HCT116 (cell line): ENCODE measurements at regions not wholly inside any gene's neighbourhood (a gene's known extent, or its start where the extent isn't known, plus 50 kb on each side); places are given as distances from the start of the nearest gene placed in this dataset.

Source experiments
- ATAC-seq: fragments of 200-7000 bp; cut with Tn5 transposase; 2 replicates; pipeline ENCODE4 v1.9.1; 2020; ENCODE audit warnings: mild to moderate bottlenecking, moderate library complexity
- BruUV-seq: library from RNA; stranded (reverse); fragments of 400-500 nt; replicated peaks from 2 replicates; lab custom pipeline; 2021; lab: Mats Ljungman, UMichigan
- CTCF ChIA-PET: fragments of 300-600 bp; sonication (Branson Sonifier 250); formaldehyde crosslinking; loops from one replicate; lab custom pipeline; 2021; ENCODE audit warnings: antibody characterized with exemption; lab: Charles Lee
- POLR2A ChIA-PET: fragments of 300-600, 350-600 bp; sonication (Branson Sonifier 250); formaldehyde crosslinking; loops from one replicate; lab custom pipeline; 2021; ENCODE audit warnings: antibody characterized with exemption; lab: Charles Lee
- RAD21 ChIA-PET, 2 experiments: fragments of 300-600 bp; sonication (Branson Sonifier 250); formaldehyde crosslinking; loops; one replicate each; lab custom pipeline; 2023; ENCODE audit warnings: low total read pairs in 2 of 2; ENCODE audit not compliant: uncharacterized antibody in 2 of 2, unreplicated experiment in 2 of 2, low non-redundant PET in 1 of 2; lab: Charles Lee
- DNase-seq: peaks from one replicate; pipeline ENCODE4 v3.0.0-alpha.2; 2010; ENCODE audit warnings: low read depth, low spot score
- H2AFZ ChIP-seq: fragments of 200-600 bp; shearing (Covaris generic), sonication (generic); 2 replicates; pipeline ENCODE4 v1.6.1; 2017; ENCODE audit warnings: low read depth, mixed run types, mixed read lengths, antibody characterized with exemption, low read length; ENCODE audit not compliant: poor library complexity, severe bottlenecking
- H3K27ac ChIP-seq: 2 replicates; pipeline ENCODE4 v1.5.1; 2012; ENCODE audit warnings: low read depth, low read length
- H3K27me3 ChIP-seq: fragments of 200-600 bp; sonication (generic); 2 replicates; pipeline ENCODE4 v1.6.1; 2016; ENCODE audit warnings: mixed run types, low read length, mixed read lengths; ENCODE audit not compliant: insufficient read depth
- H3K36me3 ChIP-seq, 2 experiments: fragments of 200-500 bp in 1 of 2; fragments of 200-600 bp in 1 of 2; sonication (Bioruptor generic) in 1 of 2; sonication (generic) in 1 of 2; 2 replicates each; pipeline versions ENCODE4 v1.5.1 to v1.6.1; 2014 to 2016; ENCODE audit warnings: low read length in 2 of 2, inconsistent platforms in 1 of 2, mixed read lengths in 1 of 2, mixed run types in 1 of 2; ENCODE audit not compliant: insufficient read depth in 2 of 2, control insufficient read depth in 1 of 2
- H3K4me1 ChIP-seq, 2 experiments: fragments of 200-600 bp in 1 of 2; sonication (generic) in 1 of 2; 2 replicates each; pipeline versions ENCODE4 v1.5.1 to v1.6.1; 2012 to 2017; ENCODE audit warnings: low read length in 2 of 2, inconsistent platforms in 1 of 2, mild to moderate bottlenecking in 1 of 2, mixed read lengths in 1 of 2, mixed run types in 1 of 2, moderate library complexity in 1 of 2; ENCODE audit not compliant: insufficient read depth in 2 of 2, control insufficient read depth in 1 of 2
- H3K4me2 ChIP-seq: fragments of 200-600 bp; sonication (generic); 2 replicates; pipeline ENCODE4 v1.6.1; 2017; ENCODE audit warnings: mixed run types, low read length, mixed read lengths
- H3K4me3 ChIP-seq, 2 experiments: fragments of 200-600 bp in 1 of 2; sonication (generic) in 1 of 2; replicated peaks in 1 of 2; 2 replicates each; pipeline ENCODE4 v1.5.1; 2011 to 2016; ENCODE audit warnings: low read length in 2 of 2, control low read depth in 1 of 2, low read depth in 1 of 2, mild to moderate bottlenecking in 1 of 2, mixed read lengths in 1 of 2, mixed run types in 1 of 2
- H3K79me2 ChIP-seq: fragments of 200-600 bp; sonication (generic); 2 replicates; pipeline ENCODE4 v1.6.1; 2017; ENCODE audit warnings: mild to moderate bottlenecking, mixed run types, low read length, moderate library complexity, mixed read lengths; ENCODE audit not compliant: insufficient read depth
- H3K9ac ChIP-seq: fragments of 200-600 bp; sonication (generic); 2 replicates; pipeline ENCODE4 v1.6.1; 2016; ENCODE audit warnings: low read length, mixed read lengths
- H3K9me2 ChIP-seq: fragments of 200-600 bp; sonication (generic), shearing (Covaris generic); 2 replicates; pipeline ENCODE4 v1.6.1; 2017; ENCODE audit warnings: mixed run types, mild to moderate bottlenecking, moderate library complexity; ENCODE audit not compliant: insufficient read depth
- H3K9me3 ChIP-seq, 2 experiments: fragments of 200-500 bp in 1 of 2; fragments of 200-600 bp in 1 of 2; sonication (Bioruptor generic) in 1 of 2; sonication (generic) in 1 of 2; 2 replicates each; pipeline ENCODE4 v1.6.1; 2014 to 2017; ENCODE audit warnings: low read length in 2 of 2, mixed read lengths in 2 of 2, inconsistent platforms in 1 of 2, low read depth in 1 of 2, mild to moderate bottlenecking in 1 of 2, mixed run types in 1 of 2, moderate library complexity in 1 of 2; ENCODE audit not compliant: control insufficient read depth in 1 of 2, insufficient read depth in 1 of 2
- H4K20me1 ChIP-seq: fragments of 200-600 bp; sonication (generic), shearing (Covaris generic); 2 replicates; pipeline ENCODE4 v1.6.1; 2017; ENCODE audit warnings: mixed run types, mild to moderate bottlenecking, moderate library complexity; ENCODE audit not compliant: insufficient read depth
- CBX3 ChIP-seq: IDR thresholded peaks from 2 replicates; pipeline ENCODE4 v1.6.1; 2012; ENCODE audit warnings: low read depth
- CEBPB ChIP-seq: IDR thresholded peaks from 2 replicates; pipeline ENCODE4 v1.6.1; 2012; ENCODE audit warnings: low read depth
- EGR1 ChIP-seq: IDR thresholded peaks from 2 replicates; pipeline ENCODE4 v1.6.1; 2012; ENCODE audit warnings: low read depth
- ELF1 ChIP-seq: IDR thresholded peaks from 2 replicates; pipeline ENCODE4 v1.6.1; 2012; ENCODE audit warnings: low read depth, borderline replicate concordance
- EZH2phosphoT487 ChIP-seq: fragments of 200-600 bp; IDR thresholded peaks from 2 replicates; pipeline ENCODE4 v1.6.1; 2018; ENCODE audit warnings: antibody characterized with exemption, borderline replicate concordance
- FOSL1 ChIP-seq: IDR thresholded peaks from 2 replicates; pipeline ENCODE4 v1.6.1; 2012; ENCODE audit warnings: low read depth
- JUND ChIP-seq: IDR thresholded peaks from 2 replicates; pipeline ENCODE4 v1.6.1; 2012
- RAD21 ChIP-seq: IDR thresholded peaks from 2 replicates; pipeline ENCODE4 v1.6.1; 2012; ENCODE audit warnings: low read depth, mild to moderate bottlenecking
- SIN3A ChIP-seq: IDR thresholded peaks from 2 replicates; pipeline ENCODE4 v1.6.1; 2012; ENCODE audit warnings: low read depth
- SP1 ChIP-seq: IDR thresholded peaks from 2 replicates; pipeline ENCODE4 v1.6.1; 2012; ENCODE audit warnings: low read depth
- YY1 ChIP-seq: IDR thresholded peaks from 2 replicates; pipeline ENCODE4 v1.6.1; 2011; ENCODE audit warnings: low read length, low read depth, moderate library complexity, mild to moderate bottlenecking; ENCODE audit not compliant: insufficient replicate concordance; ENCODE audit errors: extremely low read depth
- ZFX ChIP-seq: fragments of 450-650 bp; IDR thresholded peaks from 2 replicates; pipeline ENCODE4 v1.6.1; 2017
- ZNF274 ChIP-seq: fragments of 200-500 bp; sonication (Bioruptor generic); IDR thresholded peaks from 2 replicates; pipeline ENCODE4 v1.6.1; 2014; ENCODE audit warnings: mild to moderate bottlenecking, low read depth, low read length, inconsistent platforms
- intact Hi-C: fragments of 100-400 bp; cut with micrococcal nuclease; formaldehyde crosslinking; loops from 2 replicates; pipeline ENCODE4 v1.10.0; 2022
- TF ChIP-seq, protein P1 (sequence below): IDR thresholded peaks from 2 replicates; pipeline ENCODE4 v1.6.1; 2012; ENCODE audit warnings: low read depth
- TF ChIP-seq, protein P2 (sequence below): IDR thresholded peaks from 2 replicates; pipeline ENCODE4 v1.6.1; 2012
- TF ChIP-seq, protein P3 (sequence below): IDR thresholded peaks from 2 replicates; pipeline ENCODE4 v1.6.1; 2011; ENCODE audit warnings: mild to moderate bottlenecking, low read length, moderate library complexity; ENCODE audit not compliant: insufficient replicate concordance; ENCODE audit errors: extremely low read depth

DNA sequence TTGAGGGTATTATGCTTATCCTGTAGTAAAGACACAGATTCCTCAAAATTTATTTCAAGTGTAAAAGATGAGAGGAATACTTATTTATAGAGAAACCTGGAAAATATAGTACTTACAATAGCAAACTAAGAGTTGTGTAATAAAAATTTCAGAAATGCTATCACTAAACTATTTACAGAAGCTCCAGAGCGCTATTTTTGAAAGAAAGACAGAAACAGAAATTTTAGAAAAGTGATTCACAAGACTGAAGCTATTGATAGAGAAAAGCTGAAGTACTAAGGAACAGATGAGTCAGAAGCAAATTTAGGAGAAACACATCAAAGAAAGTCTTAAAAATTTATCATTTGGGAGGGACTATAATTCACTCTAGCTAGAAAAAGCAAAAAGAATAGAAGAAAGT, 1174.2 kb downstream of the DIAPH3 start (continued):
- TF ChIP-seq, protein P1, sequence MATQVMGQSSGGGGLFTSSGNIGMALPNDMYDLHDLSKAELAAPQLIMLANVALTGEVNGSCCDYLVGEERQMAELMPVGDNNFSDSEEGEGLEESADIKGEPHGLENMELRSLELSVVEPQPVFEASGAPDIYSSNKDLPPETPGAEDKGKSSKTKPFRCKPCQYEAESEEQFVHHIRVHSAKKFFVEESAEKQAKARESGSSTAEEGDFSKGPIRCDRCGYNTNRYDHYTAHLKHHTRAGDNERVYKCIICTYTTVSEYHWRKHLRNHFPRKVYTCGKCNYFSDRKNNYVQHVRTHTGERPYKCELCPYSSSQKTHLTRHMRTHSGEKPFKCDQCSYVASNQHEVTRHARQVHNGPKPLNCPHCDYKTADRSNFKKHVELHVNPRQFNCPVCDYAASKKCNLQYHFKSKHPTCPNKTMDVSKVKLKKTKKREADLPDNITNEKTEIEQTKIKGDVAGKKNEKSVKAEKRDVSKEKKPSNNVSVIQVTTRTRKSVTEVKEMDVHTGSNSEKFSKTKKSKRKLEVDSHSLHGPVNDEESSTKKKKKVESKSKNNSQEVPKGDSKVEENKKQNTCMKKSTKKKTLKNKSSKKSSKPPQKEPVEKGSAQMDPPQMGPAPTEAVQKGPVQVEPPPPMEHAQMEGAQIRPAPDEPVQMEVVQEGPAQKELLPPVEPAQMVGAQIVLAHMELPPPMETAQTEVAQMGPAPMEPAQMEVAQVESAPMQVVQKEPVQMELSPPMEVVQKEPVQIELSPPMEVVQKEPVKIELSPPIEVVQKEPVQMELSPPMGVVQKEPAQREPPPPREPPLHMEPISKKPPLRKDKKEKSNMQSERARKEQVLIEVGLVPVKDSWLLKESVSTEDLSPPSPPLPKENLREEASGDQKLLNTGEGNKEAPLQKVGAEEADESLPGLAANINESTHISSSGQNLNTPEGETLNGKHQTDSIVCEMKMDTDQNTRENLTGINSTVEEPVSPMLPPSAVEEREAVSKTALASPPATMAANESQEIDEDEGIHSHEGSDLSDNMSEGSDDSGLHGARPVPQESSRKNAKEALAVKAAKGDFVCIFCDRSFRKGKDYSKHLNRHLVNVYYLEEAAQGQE: no peak
- TF ChIP-seq EZH2phosphoT487 (no peak), SIN3A (no peak), YY1 (no peak), CBX3 (no peak), FOSL1 (no peak), EGR1 (no peak), CEBPB (no peak), ELF1 (no peak), SP1 (no peak), JUND (no peak)
- TF ChIP-seq, protein P2, sequence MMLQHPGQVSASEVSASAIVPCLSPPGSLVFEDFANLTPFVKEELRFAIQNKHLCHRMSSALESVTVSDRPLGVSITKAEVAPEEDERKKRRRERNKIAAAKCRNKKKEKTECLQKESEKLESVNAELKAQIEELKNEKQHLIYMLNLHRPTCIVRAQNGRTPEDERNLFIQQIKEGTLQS: no peak

DNA sequence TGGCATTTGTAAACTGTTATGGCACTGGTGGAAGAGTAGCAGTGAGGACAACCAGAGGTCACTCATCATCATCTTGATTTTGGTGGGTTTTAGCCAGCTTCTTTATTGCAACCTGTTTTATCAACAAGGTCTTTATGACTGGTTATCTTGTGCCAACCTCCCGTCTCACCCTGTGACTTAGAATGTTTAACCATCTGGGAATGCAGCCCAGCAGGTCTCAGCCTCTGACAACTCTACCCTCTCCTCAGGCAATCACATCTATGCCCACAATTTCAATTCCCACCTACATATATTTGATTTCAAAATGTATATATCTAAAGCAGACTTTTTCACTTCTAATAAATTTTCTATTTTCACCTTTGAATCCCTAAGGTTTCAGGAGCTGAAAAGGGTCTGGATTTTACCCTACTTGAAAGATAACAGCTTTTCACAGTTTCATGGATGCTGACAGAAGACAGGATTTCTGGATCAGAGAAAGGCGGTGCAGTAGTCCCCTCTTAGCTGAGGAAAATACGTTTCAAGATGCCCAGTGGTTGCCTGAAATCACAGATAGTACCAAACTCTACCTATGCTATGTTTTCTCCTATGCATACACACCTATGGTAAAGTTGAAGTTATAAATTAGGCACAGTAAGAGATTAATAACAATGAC, 1171.8 kb downstream of the DIAPH3 start:
- ChIA-PET RAD21 (no interaction called here), POLR2A (no interaction called here), CTCF (no interaction called here)
- H3K79me2 ChIP-seq: no peaks in the 10 kb centered on the region
- no peaks in the 10 kb centered on the region for H3K9me2 ChIP-seq
- H3K4me2 ChIP-seq: no peak overlapping the region
- no peak overlapping the region for H2AFZ ChIP-seq
- H4K20me1 ChIP-seq: no peaks in the 10 kb centered on the region
- H3K36me3 ChIP-seq: no peaks in the 10 kb centered on the region
- H3K9me3 ChIP-seq: peaks cover 0 to 19% of the 10 kb centered on the region in 2 experiments; a peak in 2 of 4 replicates
- H3K4me3 ChIP-seq: no peak overlapping the region
- no peaks in the 10 kb centered on the region for H3K27me3 ChIP-seq
- no peak for ATAC-seq
- no peak for DNase-seq
- H3K27ac ChIP-seq: no peak overlapping the region
- H3K9ac ChIP-seq: no peak overlapping the region
- no TSS peak for BruUV-seq
- H3K4me1 ChIP-seq: no peaks in the 10 kb centered on the region
- intact Hi-C loops: no loop called here
- no peak for TF ChIP-seq EZH2phosphoT487
- TF ChIP-seq JUND: no peak
- TF ChIP-seq RAD21: no peak
- no peak for TF ChIP-seq FOSL1
- TF ChIP-seq, protein P3, sequence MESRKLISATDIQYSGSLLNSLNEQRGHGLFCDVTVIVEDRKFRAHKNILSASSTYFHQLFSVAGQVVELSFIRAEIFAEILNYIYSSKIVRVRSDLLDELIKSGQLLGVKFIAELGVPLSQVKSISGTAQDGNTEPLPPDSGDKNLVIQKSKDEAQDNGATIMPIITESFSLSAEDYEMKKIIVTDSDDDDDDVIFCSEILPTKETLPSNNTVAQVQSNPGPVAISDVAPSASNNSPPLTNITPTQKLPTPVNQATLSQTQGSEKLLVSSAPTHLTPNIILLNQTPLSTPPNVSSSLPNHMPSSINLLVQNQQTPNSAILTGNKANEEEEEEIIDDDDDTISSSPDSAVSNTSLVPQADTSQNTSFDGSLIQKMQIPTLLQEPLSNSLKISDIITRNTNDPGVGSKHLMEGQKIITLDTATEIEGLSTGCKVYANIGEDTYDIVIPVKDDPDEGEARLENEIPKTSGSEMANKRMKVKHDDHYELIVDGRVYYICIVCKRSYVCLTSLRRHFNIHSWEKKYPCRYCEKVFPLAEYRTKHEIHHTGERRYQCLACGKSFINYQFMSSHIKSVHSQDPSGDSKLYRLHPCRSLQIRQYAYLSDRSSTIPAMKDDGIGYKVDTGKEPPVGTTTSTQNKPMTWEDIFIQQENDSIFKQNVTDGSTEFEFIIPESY: no peak
- TF ChIP-seq, protein P1: no peak
- TF ChIP-seq ZFX: no peak
- no peak for TF ChIP-seq YY1
- no peak for TF ChIP-seq ZNF274
